Osteoblast (primary cell): ENCODE measurements at regions not wholly inside any gene's neighbourhood (a gene's known extent, or its start where the extent isn't known, plus 50 kb on each side); places are given as distances from the start of the nearest gene placed in this dataset.
"Not testable (repeated sequence)": the region's sequence is repeated elsewhere in the genome, so short reads cannot be mapped to it uniquely, and the experiment has no call there.

ENCODE experiments used
- DNase-seq: peaks from one replicate; pipeline ENCODE4 v3.0.0; 2011; ENCODE audit warnings: low spot score, mixed read lengths; ENCODE audit not compliant: insufficient read length; ENCODE audit errors: missing footprints
- H2AFZ ChIP-seq: 2 replicates; pipeline ENCODE4 v1.6.0; 2011; ENCODE audit warnings: mild to moderate bottlenecking, low read length
- H3K27ac ChIP-seq: 2 replicates; pipeline ENCODE4 v1.5.1; 2011; ENCODE audit warnings: mild to moderate bottlenecking, low read depth, low read length, moderate library complexity
- H3K27me3 ChIP-seq: 2 replicates; pipeline ENCODE4 v1.6.0; 2012; ENCODE audit warnings: mild to moderate bottlenecking, control low read depth, inconsistent platforms, low read length, moderate library complexity; ENCODE audit not compliant: insufficient read depth
- H3K36me3 ChIP-seq: 2 replicates; pipeline ENCODE4 v1.5.1; 2011; ENCODE audit warnings: mild to moderate bottlenecking, low read length, control low read depth, moderate library complexity; ENCODE audit not compliant: insufficient read depth
- H3K4me1 ChIP-seq: 2 replicates; pipeline ENCODE4 v1.5.1; 2011; ENCODE audit warnings: mild to moderate bottlenecking, low read length, control low read depth, moderate library complexity; ENCODE audit not compliant: insufficient read depth
- H3K4me2 ChIP-seq: 2 replicates; pipeline ENCODE4 v1.6.0; 2011; ENCODE audit warnings: mild to moderate bottlenecking, low read length; ENCODE audit not compliant: insufficient read depth
- H3K4me3 ChIP-seq: fragments of 200-600 bp; sonication (generic); 3 replicates; pipeline ENCODE4 v1.5.1; 2012; ENCODE audit warnings: mild to moderate bottlenecking, low read length, inconsistent platforms; ENCODE audit not compliant: insufficient read depth
- H3K79me2 ChIP-seq: 2 replicates; pipeline ENCODE4 v1.6.0; 2012; ENCODE audit warnings: mild to moderate bottlenecking, low read length, control low read depth, inconsistent platforms; ENCODE audit not compliant: insufficient read depth
- H3K9me3 ChIP-seq: 2 replicates; pipeline ENCODE4 v1.5.1; 2011; ENCODE audit warnings: low read depth, low read length, control low read depth
- H4K20me1 ChIP-seq: 2 replicates; pipeline ENCODE4 v1.6.0; 2012; ENCODE audit warnings: mild to moderate bottlenecking, low read length, control low read depth; ENCODE audit not compliant: insufficient read depth
- TF ChIP-seq, protein P1 (sequence below): IDR thresholded peaks from 2 replicates; pipeline ENCODE4 v1.5.1; 2011; ENCODE audit warnings: mild to moderate bottlenecking, low read depth, low read length, moderate library complexity; ENCODE audit errors: extremely low read depth

DNA sequence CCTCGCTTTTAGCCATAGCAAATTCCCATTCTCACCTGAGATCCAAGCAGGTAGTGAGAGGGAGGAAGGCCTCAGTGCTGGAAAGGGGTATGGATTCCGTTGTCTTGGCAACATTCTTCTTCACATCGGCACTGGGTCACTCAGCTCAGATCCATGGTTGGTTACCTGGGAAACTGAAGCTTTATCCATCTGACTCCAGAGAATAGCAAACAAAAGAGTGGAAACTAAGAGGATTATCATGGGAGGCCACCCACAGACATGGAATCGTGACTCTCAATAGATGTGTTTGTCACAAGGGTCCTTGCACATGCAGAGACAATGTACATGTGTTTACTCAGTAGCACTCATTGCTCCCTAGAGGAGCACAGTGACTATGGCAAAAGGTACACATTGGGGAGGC is 81.0 kb downstream of the MAGED4 start:
- Histone ChIP-seq H3K36me3 (no peaks in the 10 kb centered on the region), H4K20me1 (no peaks in the 10 kb centered on the region), H2AFZ (no peak overlapping the region), H3K4me3 (no peak overlapping the region), H3K79me2 (no peaks in the 10 kb centered on the region), H3K4me1 (peaks cover 8% of the 10 kb centered on the region), H3K27me3 (no peaks in the 10 kb centered on the region), H3K9me3 (no peaks in the 10 kb centered on the region), H3K4me2 (no peak overlapping the region), H3K27ac (no peak overlapping the region)
- DNase-seq = no peak
- TF ChIP-seq, protein P1, sequence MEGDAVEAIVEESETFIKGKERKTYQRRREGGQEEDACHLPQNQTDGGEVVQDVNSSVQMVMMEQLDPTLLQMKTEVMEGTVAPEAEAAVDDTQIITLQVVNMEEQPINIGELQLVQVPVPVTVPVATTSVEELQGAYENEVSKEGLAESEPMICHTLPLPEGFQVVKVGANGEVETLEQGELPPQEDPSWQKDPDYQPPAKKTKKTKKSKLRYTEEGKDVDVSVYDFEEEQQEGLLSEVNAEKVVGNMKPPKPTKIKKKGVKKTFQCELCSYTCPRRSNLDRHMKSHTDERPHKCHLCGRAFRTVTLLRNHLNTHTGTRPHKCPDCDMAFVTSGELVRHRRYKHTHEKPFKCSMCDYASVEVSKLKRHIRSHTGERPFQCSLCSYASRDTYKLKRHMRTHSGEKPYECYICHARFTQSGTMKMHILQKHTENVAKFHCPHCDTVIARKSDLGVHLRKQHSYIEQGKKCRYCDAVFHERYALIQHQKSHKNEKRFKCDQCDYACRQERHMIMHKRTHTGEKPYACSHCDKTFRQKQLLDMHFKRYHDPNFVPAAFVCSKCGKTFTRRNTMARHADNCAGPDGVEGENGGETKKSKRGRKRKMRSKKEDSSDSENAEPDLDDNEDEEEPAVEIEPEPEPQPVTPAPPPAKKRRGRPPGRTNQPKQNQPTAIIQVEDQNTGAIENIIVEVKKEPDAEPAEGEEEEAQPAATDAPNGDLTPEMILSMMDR = no peak

DNA sequence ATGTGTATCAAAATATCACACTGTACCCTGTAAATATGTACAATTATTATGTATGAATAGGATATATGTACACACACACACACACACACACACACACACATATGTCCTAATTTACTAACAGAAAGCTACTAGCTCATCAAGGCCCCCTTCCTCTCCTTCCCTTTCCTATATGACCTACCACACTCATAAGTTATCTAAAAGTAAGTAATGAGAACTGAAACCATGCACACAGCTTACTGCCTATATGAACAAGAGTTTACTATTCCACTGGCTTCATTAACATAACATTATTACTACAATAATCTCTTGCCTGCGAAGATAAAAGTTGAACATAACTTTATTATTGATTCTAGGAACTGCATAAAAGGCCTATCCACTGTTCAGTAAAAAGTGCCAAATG is 83.8 kb downstream of the MAGED4 start:
- H2AFZ ChIP-seq, H3K27ac ChIP-seq, DNase-seq, H3K9me3 ChIP-seq, H3K79me2 ChIP-seq, H3K36me3 ChIP-seq, H3K4me2 ChIP-seq, H3K4me3 ChIP-seq, H4K20me1 ChIP-seq, H3K4me1 ChIP-seq, H3K27me3 ChIP-seq: not testable (repeated sequence)

DNA sequence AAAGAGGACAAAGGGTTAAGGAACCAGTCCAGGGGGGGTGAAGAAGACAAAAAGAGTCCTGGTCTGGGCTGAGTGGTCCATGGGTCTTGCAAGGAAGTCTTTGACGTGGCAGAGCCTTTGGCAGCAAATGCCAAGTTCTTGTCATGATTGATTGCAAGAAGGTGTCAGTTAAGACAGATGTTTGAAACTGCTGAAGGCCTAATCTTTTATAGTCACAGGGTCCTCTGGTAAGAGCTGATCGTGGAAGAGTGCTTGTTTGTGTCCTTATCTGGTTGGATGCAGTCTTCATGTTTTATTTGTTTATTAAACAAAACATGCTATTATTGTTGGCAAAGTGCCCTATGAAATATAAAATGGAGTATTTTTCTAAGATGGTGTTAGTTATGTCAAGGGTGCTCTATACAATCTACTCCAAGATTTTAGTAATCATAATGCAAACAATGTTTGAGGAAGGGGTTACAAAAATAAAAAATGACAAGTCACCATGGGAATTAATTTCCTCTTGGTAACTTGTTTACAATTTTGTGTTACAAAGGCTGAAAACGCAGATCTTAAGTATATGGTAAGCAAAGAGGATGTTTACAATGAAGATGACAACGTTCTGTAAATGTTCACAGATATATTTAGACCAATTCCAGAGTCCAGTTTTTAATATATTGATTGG is 85.9 kb downstream of the MAGED4 start:
- no peak overlapping the region for H3K4me3 ChIP-seq
- TF ChIP-seq, protein P1 = no peak
- no peaks in the 10 kb centered on the region for H3K4me1 ChIP-seq
- H3K36me3 ChIP-seq = no peaks in the 10 kb centered on the region
- no peaks in the 10 kb centered on the region for H4K20me1 ChIP-seq
- H3K27ac ChIP-seq = no peak overlapping the region
- DNase-seq = no peak
- no peak overlapping the region for H3K4me2 ChIP-seq
- no peaks in the 10 kb centered on the region for H3K9me3 ChIP-seq
- H3K27me3 ChIP-seq = peaks cover 5% of the 10 kb centered on the region
- no peaks in the 10 kb centered on the region for H3K79me2 ChIP-seq
- no peak overlapping the region for H2AFZ ChIP-seq

DNA sequence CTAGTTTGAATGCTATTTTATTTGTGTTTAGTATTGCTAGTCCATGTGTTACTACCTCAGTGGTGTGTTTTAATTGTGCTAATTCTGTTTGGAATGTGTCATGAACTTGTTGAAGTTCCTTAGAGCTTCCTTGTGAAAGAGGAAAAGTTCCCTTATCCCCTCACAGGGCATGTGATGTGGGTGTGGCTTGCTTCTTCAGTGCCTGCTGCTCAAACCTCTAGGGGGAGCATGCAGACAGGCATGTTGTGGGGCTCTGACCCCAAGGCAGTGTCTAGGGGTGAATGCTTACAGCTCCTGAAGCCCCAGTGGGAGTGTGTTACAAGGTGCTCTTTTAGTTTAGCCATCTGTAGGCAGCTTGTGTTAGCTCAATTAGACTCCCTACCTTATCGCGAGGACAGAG is 86.5 kb downstream of the MAGED4 start:
- H3K79me2 ChIP-seq = no peaks in the 10 kb centered on the region
- no peaks in the 10 kb centered on the region for H3K9me3 ChIP-seq
- H3K4me3 ChIP-seq = no peak overlapping the region
- H3K4me2 ChIP-seq = no peak overlapping the region
- no peaks in the 10 kb centered on the region for H3K4me1 ChIP-seq
- peaks cover 5% of the 10 kb centered on the region for H3K27me3 ChIP-seq
- no peak overlapping the region for H2AFZ ChIP-seq
- no peaks in the 10 kb centered on the region for H4K20me1 ChIP-seq
- H3K36me3 ChIP-seq = no peaks in the 10 kb centered on the region
- TF ChIP-seq, protein P1 = peak; percentile 30
- H3K27ac ChIP-seq = no peak overlapping the region
- peak; percentile 46 for DNase-seq
